Astrocyte (in vitro differentiated cells and primary cell): ENCODE measurements at regions not wholly inside any gene's neighbourhood (a gene's known extent, or its start where the extent isn't known, plus 50 kb on each side); places are given as distances from the start of the nearest gene placed in this dataset.

ENCODE experiments used
- EZH2 ChIP-seq: IDR thresholded peaks from 2 replicates; pipeline ENCODE4 v1.6.1; 2012; ENCODE audit warnings: mild to moderate bottlenecking, low read length, inconsistent platforms; ENCODE audit not compliant: insufficient read depth
- TF ChIP-seq, protein P1 (sequence below): IDR thresholded peaks from 2 replicates; pipeline ENCODE4 v1.5.1; 2011; ENCODE audit warnings: low read depth, mild to moderate bottlenecking, inconsistent platforms, low read length, moderate library complexity; ENCODE audit not compliant: insufficient read depth

DNA sequence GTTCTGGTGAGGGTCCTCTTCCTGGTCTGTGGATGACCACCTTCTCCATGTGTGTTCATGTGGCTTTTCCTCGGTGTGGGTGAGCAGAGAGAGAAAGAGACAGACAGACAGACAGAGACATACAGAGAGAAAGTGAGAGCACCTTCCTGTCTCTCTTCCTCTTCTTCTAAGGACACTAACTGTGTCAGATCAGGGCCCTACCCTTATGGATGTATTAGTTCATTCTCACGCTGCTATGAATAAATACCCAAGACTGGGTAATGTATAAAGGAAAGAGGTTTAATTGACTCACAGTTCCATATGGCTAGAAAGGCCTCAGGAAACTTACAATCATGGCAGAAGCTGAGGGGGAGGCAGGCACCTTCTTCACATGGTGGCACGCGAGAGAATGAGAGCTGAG, 131.5 kb upstream of the ZNF648 start:
- TF ChIP-seq, protein P1, sequence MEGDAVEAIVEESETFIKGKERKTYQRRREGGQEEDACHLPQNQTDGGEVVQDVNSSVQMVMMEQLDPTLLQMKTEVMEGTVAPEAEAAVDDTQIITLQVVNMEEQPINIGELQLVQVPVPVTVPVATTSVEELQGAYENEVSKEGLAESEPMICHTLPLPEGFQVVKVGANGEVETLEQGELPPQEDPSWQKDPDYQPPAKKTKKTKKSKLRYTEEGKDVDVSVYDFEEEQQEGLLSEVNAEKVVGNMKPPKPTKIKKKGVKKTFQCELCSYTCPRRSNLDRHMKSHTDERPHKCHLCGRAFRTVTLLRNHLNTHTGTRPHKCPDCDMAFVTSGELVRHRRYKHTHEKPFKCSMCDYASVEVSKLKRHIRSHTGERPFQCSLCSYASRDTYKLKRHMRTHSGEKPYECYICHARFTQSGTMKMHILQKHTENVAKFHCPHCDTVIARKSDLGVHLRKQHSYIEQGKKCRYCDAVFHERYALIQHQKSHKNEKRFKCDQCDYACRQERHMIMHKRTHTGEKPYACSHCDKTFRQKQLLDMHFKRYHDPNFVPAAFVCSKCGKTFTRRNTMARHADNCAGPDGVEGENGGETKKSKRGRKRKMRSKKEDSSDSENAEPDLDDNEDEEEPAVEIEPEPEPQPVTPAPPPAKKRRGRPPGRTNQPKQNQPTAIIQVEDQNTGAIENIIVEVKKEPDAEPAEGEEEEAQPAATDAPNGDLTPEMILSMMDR: no peak
- TF ChIP-seq EZH2: no peak
